Gastroesophageal sphincter (tissue), 3 donors: ENCODE measurements at regions not wholly inside any gene's neighbourhood (a gene's known extent, or its start where the extent isn't known, plus 50 kb on each side); places are given as distances from the start of the nearest gene placed in this dataset.

Source experiments
- EP300 ChIP-seq: sonication (generic); formaldehyde crosslinking; IDR thresholded peaks from one replicate; pipeline ENCODE4 v1.6.1; 2017; ENCODE audit warnings: antibody characterized with exemption, mild to moderate bottlenecking
- POLR2A ChIP-seq, 2 donors: fragments of 450-650 bp; IDR thresholded peaks; one replicate each; pipeline ENCODE4 v1.6.1; 2017; ENCODE audit warnings: antibody characterized with exemption in 2 of 2, mild to moderate bottlenecking in 2 of 2, moderate library complexity in 1 of 2
- POLR2AphosphoS5 ChIP-seq: sonication (generic); formaldehyde crosslinking; IDR thresholded peaks from one replicate; pipeline ENCODE4 v1.6.1; 2017; ENCODE audit warnings: antibody characterized with exemption
- TF ChIP-seq, protein P1 (sequence below), 4 experiments: fragments of 200-600 bp in 2 of 4; fragments of 450-650 bp in 2 of 4; sonication (generic) in 1 of 4; IDR thresholded peaks; one replicate each; pipeline ENCODE4 v1.5.1; 2017 to 2019; ENCODE audit warnings: antibody characterized with exemption in 4 of 4, mild to moderate bottlenecking in 2 of 4, moderate library complexity in 2 of 4

DNA sequence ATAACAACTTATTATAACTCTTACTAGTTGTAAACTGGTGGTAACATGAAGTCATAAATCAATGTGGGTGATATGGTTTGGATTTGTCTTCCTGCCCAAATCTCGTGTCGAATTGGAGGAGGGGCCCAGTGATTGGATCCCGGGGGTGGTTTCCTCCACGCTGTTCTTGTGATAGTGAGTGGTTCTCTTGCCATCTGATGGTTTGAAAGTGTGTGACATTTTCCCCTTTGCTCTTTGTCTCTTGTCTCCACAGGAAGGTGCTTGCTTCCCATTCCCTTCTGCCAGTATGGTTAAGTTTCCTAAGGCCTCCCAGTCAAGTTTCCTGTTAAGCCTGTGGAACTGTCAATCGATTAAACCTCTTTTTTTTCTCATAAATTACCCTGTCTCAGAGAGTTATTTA lies 321.6 kb downstream of the DSEL start:
- TF ChIP-seq, protein P1, sequence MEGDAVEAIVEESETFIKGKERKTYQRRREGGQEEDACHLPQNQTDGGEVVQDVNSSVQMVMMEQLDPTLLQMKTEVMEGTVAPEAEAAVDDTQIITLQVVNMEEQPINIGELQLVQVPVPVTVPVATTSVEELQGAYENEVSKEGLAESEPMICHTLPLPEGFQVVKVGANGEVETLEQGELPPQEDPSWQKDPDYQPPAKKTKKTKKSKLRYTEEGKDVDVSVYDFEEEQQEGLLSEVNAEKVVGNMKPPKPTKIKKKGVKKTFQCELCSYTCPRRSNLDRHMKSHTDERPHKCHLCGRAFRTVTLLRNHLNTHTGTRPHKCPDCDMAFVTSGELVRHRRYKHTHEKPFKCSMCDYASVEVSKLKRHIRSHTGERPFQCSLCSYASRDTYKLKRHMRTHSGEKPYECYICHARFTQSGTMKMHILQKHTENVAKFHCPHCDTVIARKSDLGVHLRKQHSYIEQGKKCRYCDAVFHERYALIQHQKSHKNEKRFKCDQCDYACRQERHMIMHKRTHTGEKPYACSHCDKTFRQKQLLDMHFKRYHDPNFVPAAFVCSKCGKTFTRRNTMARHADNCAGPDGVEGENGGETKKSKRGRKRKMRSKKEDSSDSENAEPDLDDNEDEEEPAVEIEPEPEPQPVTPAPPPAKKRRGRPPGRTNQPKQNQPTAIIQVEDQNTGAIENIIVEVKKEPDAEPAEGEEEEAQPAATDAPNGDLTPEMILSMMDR (IDR thresholded peaks at IDR 0.05): no peak
- TF ChIP-seq POLR2AphosphoS5 (no peak), EP300 (no peak), POLR2A (IDR thresholded peaks at IDR 0.05) (no peak)
